HG03521 (cell line): ENCODE measurements at regions not wholly inside any gene's neighbourhood (a gene's known extent, or its start where the extent isn't known, plus 50 kb on each side); places are given as distances from the start of the nearest gene placed in this dataset.

Experiments used
- ATAC-seq: cut with Tn5 transposase; IDR thresholded peaks from one replicate; pipeline ENCODE4 v1.9.1; 2021; ENCODE audit warnings: mild to moderate bottlenecking, moderate library complexity; ENCODE audit not compliant: unreplicated experiment

DNA sequence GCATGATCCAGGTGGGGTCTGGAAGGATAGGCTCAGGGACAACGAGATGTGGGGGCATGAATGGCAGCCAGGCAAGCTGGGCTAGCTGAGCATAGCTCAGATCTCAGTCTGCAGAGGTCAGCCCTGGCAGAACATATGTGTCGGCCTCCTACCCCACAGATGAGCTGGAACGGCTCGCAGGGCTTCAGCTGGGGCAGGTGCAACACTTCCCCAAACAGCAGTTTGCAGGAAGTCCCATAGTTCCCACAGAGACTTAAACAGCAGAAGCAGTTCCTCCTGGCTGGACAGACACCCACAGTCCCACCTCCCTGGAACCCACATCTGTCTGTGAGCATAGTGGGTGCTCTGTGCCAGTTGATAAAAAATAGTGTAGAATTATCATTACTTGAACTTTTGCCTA is 404.6 kb downstream of the GADD45G start:
- ATAC-seq = no peak

DNA sequence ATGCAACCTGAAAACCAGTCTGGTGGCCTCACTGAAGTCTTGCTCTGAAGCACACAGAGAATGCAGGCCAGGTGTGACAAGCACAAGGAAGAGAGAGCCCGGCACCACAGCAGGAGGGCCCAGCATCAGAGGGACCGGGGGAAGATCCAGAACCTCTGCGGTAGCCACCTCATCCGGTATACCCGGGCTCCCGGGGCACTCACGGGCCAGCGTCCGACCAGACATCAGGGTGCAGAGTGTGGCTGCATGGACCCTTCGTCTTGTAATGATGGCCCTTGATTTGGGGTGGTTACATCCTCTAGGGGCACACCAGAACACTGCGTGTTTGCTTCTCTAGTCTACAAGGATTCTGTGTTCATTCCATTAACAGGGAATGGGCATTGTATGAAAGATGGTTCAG is 406.0 kb downstream of the GADD45G start:
- no peak for ATAC-seq

DNA sequence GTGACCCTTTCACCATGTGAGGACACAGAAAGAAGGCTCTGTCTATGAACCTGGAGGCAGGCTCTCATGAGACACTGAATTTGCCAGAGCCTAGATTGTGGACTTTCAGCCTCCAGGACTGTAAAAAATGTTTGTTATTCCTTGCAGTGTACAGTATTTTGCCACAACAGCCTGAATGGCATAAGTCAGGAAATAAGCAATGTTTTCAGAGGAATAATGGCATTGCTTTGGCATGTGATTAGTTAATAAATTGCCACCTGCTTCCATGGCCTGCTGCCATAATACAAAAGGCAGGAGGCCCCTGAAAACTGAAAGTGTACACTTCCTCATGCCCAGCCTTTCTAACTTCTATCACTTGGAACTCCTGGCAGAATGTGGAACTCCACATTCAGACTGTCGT is 408.1 kb downstream of the GADD45G start:
- ATAC-seq = no peak

DNA sequence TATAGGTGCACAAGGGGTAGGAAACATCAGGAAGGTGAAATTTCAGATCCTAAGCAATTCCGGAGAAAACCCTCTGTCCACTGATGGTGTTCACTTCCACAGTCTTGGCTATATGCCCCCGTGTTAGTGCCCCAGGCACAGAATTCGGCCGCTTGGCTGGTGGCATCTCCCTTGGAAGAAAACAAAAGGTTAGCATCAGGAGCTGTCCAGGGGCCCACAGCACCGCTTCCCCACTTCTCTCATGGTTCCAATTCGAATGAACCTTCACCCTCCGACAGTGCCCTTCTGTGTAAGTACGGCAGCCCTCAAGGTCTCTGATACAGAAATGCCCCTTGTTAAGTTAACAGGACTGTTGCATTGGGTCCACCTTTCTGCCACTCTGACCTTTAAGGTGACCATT is 409.0 kb downstream of the GADD45G start:
- ATAC-seq = no peak

DNA sequence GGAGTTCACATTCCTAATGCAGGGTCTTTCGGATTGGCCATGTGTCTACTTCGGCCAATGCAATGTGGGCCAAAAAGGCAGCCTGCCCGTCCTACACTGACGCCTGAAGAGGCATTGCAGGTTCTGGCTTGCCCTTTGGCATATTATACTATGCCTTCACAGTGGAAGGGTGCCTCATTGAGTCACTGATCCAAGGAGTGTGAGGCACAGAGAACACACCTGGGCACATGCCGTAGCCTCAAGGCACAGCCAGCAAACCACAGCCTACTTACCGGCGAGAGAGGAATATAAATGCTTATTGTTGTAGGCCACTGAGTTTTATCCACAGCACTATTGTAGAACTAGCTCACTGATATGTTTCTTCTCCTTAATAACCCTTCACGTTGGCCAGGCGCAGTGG is 409.6 kb downstream of the GADD45G start:
- no peak for ATAC-seq

DNA sequence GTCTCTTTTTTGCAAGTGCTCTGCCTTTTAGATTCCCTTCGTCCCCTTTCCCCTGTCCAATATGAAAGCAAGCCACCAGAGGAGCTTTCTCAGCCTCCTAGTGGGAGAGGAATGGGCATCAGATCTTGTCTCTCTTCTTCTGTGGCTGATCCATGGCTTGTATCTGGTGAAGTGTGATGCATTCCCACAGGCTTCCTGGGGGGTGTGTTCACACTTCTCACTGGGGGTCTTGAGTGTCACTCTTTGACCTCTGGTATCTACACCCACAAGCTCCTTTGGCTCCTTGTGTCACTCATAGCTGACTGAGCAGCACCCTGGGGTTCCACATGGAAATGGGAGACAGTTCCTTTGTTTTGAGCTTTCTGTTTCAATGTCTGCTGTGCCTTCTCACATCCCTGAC is 411.5 kb downstream of the GADD45G start:
- no peak for ATAC-seq

DNA sequence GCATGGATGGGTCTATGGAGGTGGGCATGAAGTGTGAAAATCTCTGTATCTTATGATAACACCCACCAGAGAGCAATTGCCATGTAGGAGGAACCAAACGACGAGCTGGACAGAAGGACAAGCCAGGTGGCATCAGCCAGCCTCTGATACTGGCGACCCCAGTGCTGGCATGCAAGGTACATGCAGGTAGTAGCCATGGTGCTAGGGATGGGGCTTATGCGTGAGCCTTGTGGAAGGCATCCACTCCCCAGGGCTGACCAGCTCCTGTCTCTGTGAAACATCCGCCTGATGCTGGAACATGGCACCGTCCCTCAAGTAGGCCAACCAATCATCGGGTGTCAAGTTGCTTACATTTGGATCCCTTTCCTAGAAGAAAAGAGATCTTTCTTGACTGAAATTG is 412.9 kb downstream of the GADD45G start:
- ATAC-seq = no peak

DNA sequence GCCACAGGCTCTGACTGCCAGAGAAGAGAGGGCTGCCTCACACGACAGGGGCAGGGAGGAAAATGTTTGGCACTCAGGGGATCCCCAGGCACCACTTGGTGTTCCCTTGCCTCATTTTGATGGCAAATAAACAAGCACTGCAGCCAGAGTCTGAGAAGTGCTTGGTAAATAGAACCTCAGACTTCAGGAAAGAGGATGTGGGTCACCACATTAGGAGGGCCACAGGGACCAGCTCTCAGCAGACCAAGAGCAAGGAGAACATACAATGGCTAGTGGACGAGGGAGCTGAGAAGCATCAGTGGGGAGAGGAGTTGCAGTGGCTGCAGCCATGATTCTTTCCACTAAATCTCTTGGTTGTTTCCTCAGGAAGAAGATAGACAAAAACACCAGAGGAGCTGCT is 413.9 kb downstream of the GADD45G start:
- ATAC-seq = no peak

DNA sequence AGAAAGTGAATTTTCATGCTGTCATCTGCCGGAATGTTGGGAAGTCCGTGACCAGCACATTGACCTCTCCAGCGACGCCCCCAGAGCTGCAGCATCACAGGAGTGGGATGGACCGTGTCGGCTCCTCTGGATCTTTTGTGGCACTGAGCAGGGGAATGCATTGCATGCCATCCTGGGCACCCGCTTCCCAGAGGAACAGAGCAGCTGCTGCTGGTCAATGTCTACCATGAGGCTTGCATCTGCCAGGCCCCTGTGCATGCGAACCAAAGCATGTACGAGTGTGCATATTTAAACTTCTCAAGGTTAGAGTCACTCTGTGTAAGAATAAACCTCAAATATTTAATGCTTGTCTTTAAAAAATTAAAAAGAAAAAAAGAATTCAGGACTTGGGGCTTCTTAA is 414.8 kb downstream of the GADD45G start:
- no peak for ATAC-seq

DNA sequence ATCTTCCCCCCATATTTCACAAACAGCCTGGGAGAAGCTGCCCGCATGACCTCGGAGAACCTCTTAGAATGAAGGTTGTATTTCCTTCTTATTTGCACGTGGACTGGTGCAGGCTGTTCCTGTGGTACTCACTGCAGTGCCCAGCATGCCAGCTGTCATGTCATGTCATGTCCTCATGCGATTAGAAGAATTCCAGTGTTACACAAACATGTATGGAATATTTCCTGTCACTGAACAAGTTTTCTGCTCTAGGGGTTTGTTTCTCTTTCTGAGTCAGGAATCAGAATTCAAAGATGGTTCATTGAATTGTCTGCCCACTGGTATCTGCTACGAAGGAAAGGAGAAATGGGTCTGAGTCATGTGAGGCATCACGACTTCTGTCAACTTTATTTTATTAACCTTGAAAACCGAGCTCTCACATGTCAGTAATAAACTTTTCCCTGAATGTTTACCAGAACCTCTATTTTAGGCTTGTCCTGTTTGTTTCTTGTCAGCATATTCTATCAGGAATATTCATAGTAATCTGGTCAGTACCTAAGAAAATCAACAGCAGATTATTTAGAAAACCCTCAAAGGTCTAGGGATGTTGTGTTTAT is 415.6 kb downstream of the GADD45G start:
- no peak for ATAC-seq

DNA sequence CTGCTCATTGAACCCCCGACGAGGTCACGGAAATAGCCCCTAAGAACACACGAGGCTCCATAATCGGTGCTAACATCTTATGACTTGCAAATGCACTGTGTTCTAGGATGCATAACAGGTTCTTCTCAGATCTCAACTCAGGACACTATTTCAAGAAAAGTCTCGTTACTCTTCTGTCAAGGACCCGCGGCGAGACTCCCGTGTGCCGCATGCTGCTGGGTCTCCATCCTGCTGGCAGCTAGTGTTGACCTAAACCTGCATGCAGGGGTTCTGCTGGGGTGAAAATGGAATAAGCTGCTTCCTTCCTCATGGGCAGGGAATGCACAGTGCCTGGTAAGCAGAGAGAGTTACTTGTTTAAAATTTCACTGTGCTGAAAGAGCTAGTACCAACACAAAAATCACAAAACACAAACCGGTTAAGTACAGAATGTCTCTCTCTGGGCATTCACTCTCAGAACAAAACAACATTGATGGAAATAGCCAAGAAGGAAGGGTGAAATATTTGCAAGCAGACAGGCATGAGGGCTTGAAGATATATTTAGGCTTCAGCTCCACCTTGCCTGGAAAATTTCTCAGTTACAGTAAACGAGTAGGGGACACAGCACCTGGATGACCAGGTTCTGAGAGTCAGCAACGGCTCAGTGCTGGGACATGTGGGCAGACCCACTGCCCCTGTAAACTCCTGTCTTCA is 416.5 kb downstream of the GADD45G start:
- no peak for ATAC-seq

DNA sequence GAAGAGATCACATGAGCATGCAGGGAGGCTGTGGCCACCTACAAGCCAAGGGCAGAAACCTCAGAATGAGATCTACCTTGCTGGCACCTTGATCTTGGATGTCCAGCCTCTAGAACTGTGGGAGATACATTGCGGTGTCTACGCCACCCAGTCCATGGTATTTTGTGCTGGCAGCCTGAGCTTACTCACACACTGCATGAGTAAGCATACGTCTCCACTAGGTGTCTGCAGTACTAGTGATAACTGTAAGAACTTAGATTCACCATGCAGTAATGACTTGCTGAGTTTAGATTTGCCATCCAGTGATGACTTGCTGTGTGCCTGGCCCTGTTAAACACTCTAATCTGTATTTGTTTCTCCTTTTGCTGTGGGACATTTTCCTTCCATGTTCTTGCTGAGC is 417.7 kb downstream of the GADD45G start:
- ATAC-seq = no peak

DNA sequence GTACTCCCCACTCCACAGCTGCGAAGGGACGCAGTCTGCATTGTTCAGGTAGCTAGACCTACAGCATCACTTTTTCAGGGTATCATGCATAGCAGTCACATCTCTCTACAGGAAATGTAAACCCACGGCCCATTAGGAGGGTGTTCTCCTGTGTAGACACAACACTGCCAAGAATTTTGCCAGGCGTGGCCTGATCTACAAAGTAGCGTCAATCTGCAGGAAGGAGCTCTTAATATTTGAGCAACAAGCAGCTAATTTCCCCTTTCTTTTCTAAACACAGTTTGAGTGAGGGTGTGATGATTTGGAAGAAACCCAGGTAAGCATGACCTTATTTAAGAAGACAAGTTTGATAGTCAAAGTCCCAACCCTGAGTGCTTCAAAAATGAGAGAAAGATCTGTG is 419.0 kb downstream of the GADD45G start:
- no peak for ATAC-seq

DNA sequence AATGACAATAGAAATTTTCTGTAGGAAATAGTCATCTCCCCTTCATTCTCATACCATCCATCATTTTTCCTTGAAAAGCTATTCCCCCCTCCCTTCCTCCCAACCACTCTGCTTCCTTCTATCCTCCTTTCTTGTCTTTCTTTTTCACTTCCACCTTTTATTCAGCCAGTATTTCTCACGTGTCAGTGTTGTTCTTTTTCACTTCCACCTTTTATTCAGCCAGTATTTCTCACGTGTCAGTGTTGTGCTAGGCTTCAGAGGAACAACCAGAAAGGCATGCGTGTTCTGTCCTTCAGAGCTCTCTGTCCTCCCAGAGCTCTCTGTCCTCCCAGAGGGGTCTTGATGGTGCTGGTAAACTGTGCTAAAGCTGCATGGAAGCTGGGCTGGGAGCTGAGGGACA is 419.6 kb downstream of the GADD45G start:
- ATAC-seq = no peak

DNA sequence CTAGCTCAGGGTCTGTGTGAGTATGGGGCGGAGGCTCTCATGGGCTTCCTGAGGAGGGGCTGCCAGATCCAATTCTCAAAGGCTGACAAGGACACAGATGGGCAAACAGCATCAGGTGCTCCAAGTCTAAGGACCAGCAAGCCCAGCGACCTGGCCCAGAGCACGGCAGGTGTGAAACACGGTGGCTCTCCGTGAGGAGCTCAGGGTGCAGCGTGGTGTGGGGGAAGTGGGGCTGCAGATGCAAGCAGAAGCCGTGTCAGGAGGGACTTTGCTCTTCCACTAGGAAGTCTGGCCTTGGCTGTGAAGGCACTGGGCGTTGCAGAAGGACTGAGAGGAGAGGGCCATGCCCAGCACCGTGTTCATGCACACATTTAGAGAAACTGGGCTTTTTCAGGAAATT is 420.0 kb downstream of the GADD45G start:
- ATAC-seq = no peak

DNA sequence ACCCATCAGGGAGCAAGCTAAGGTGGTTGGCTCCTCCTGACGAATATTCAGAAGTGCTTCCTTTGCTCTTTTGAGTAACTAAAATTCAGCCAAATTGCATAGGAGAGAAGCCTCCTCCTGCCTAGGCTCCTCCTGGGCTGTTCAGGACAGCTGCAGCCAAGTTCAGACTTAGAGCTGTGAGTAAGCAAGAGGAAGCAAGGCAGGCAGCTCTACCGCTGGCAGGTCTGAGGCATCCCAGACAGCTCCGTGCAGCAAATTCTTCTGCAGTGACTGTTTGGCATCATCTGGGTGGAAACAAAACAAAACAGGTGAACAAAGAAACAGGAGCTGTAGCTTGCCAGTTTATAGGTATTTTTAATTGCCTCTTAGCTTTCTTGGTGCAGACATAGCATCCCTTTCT is 421.0 kb downstream of the GADD45G start:
- ATAC-seq = no peak

DNA sequence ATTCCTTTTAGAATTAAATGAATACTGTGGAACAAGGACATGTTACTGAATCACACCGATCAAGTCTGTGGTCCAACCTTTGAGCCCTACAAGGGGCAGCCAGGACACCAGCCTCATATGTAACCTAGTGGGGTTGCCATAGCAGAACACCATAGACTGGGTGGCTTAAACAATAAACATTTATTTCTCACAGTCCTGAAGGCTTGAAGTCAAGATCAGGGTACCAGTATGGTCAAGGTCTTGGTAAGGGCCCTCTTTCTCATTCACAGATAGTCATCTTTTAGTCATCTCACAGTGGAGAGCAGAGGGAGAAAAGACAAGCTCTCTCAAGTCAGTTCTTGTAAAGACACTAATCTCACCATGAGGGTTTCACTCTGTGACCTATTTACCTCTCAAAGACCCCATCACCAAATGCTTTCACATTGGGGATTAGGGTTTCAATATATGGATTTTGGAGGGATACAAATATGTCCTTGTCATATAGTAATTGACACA is 422.5 kb downstream of the GADD45G start:
- no peak for ATAC-seq

DNA sequence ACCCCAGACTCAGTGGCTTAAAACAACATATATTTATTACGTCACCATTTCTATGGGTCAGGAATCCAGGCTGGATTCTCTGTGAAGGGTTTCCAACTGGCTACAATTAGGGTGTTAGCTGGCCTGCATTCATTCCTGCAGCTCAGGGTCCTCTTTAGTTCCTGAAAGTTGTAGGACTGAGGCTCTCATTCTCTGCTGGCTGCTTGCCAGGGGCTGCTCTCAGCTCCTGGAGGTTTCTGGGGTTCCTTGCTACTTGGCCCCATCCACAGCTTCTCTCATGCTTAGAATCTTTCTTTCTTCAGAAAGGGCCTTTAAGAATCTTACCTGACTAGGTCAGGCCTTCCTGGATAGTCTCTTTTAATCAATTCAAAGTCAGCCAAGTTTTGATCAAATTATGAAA is 424.6 kb downstream of the GADD45G start:
- no peak for ATAC-seq

DNA sequence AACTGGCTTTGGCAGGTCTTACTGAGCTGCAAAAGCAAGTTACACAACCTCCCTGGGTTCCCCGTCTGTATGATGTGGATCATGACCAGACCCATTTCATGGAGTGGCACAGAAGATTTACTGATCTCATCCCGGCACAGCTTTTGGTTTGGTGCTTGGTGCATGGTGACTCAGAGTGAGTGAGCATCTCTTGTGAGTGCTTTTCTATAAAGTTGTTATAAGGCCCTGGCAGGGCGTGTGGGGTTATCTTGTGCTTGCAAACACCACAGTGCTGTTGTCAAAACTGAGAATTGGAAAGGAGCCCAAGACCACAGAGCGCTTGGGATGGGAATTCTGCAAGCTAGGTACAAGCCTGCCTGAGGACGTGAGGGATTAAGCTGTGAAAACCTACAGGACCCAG is 425.2 kb downstream of the GADD45G start:
- ATAC-seq = no peak

DNA sequence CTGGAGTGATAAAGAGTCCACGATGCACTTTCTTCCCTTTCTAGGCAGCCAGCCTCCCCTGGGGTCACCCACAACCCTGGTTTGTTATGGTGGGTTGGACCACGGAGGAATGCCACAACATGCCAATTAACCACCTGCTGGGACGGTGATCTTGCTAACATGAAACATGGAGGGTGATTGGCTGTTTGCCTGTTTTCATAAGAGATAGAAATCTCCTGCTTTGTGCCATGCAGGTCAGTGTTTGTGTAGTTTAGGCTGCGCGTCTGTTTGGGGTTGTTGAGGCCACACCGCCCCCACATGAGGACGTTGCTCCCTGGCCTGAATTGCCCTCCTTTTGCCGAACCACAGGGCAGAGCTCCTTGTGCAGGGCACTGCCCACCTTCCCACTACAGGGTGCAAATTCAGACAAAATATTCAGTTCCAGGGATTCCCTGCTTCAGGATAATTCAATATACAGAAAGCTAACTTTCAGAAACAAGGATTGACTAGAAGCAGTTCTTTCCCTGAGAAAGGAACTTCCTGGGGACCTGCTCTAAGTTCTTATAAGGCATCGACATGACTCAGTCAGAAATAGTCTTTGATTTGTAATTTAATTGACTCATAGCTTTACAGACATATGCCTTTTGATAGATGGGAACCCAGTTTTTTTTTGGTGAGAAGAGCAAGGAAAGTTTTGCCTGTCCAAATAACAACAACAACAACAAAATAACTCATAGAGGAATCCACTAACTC is 427.6 kb downstream of the GADD45G start:
- ATAC-seq = no peak

DNA sequence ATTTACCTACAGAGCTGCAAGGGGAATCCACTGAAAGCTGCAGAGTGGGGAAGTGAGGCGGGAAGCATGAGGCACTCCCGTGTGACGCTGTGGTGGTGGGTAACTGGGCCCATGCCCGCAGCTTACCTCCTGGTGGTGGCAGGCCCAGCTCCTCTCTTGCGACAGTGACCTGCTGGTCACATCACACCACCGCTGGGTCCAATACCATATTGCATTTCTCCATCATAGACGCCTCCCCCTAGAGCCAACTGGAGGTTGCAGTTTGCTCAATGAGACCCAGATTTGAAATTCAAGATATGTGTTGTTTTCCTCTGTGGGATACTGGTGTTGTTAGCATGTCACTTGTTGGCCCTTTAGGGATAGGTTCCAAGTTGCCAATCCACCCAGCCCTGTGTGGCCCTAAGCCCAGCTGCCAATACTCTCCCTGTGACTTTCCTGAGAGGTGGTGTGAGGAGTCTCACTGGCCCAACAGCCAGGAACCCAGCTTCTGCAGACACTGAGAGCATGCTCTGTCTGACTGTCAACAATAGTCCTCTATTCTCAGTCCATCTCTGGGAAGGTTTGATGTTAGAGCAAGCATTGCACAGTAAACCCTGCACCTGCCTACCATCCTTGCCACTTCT is 428.3 kb downstream of the GADD45G start:
- ATAC-seq = no peak

DNA sequence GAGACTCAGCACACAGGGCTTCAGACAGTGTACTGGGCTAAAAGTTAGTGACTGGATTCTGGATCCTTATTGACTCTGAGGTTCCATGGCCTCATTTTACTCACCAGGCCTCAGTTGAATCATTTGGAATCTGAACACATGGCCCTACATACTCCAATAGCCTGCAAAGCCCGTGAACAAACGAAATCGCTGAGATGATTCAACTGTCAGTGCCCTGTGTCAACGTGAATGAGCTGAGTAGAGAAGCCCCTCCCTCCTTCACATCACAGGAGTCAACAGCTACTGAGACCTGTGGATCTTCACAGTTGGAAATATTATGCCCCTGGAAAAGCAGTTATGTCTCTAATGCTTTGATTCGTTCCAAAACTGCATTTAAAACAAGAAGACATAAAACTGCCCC is 429.3 kb downstream of the GADD45G start:
- no peak for ATAC-seq
